ENCODE measurements at regions not wholly inside any gene's neighbourhood (a gene's known extent, or its start where the extent isn't known, plus 50 kb on each side); places are given as distances from the start of the nearest gene placed in this dataset.
"Not testable (repeated sequence)": the region's sequence is repeated elsewhere in the genome, so short reads cannot be mapped to it uniquely, and the experiment has no call there.

- DNase-seq: no peak
These were observed 89.7 kb upstream of the SH3BP4 start for GRCh38 chr2:234861841-234862735.

- DNase-seq: not testable (repeated sequence)
These were observed 92.4 kb upstream of the SH3BP4 start for GRCh38 chr2:234859330-234859872.

GRCh38 chr2:234858790-234859329 is 93.0 kb upstream of the SH3BP4 start:
- no peak for DNase-seq

GRCh38 chr2:234858145-234858544 is 93.7 kb upstream of the SH3BP4 start:
- no peak for DNase-seq

GRCh38 chr2:234853729-234854128 is 98.1 kb upstream of the SH3BP4 start:
- no peak for DNase-seq

GRCh38 chr2:234852941-234853340 is 98.9 kb upstream of the SH3BP4 start:
- no peak for DNase-seq

GRCh38 chr2:234852035-234852434 is 99.8 kb upstream of the SH3BP4 start:
- no peak for DNase-seq

GRCh38 chr2:234851451-234851850 is 100.4 kb upstream of the SH3BP4 start:
- no peak for DNase-seq

GRCh38 chr2:234850818-234851217 is 101.0 kb upstream of the SH3BP4 start:
- no peak for DNase-seq

GRCh38 chr2:234849678-234850077 is 102.1 kb upstream of the SH3BP4 start:
- no peak for DNase-seq

GRCh38 chr2:234848578-234848977 is 103.2 kb upstream of the SH3BP4 start:
- DNase-seq: no peak

GRCh38 chr2:234847639-234848038 is 104.2 kb upstream of the SH3BP4 start:
- DNase-seq: no peak

GRCh38 chr2:234847364-234847635 is 104.5 kb upstream of the SH3BP4 start:
- DNase-seq: no peak

GRCh38 chr2:234846599-234847363 is 105.0 kb upstream of the SH3BP4 start:
- no peak for DNase-seq

- no peak for DNase-seq
These were observed 105.9 kb upstream of the SH3BP4 start for GRCh38 chr2:234845602-234846590.

GRCh38 chr2:234843411-234843810 is 108.4 kb upstream of the SH3BP4 start:
- DNase-seq: no peak

- DNase-seq: no peak
These were observed 109.1 kb upstream of the SH3BP4 start for GRCh38 chr2:234842753-234843152.

GRCh38 chr2:234841321-234842015 is 110.3 kb upstream of the SH3BP4 start:
- DNase-seq: no peak

GRCh38 chr2:234840336-234840735 is 111.5 kb upstream of the SH3BP4 start:
- DNase-seq: no peak

GRCh38 chr2:234839285-234839684 is 112.5 kb upstream of the SH3BP4 start:
- DNase-seq: no peak

GRCh38 chr2:234836271-234836670 is 115.5 kb upstream of the SH3BP4 start:
- DNase-seq: no peak

GRCh38 chr2:234835738-234836137 is 116.1 kb upstream of the SH3BP4 start:
- no peak for DNase-seq
